ENCODE measurements at regions not wholly inside any gene's neighbourhood (a gene's known extent, or its start where the extent isn't known, plus 50 kb on each side); places are given as distances from the start of the nearest gene placed in this dataset.

- Histone ChIP-seq H3K27me3 (replicated peaks; ENCODE audit: control insufficient read depth, insufficient read depth, low read length) (no peaks in the 10 kb centered on the region), H3K4me3 (ENCODE audit: low read depth, low read length) (no peak overlapping the region), H3K36me3 (ENCODE audit: control insufficient read depth, insufficient read depth, low read length) (no peaks in the 10 kb centered on the region), H3K9me3 (no peaks in the 10 kb centered on the region), H3K4me1 (no peaks in the 10 kb centered on the region)
- ChIA-PET CTCF (no interaction called here), POLR2A (no interaction called here)
- no peak for TF ChIP-seq CTCF (IDR thresholded peaks at IDR 0.05; ENCODE audit: insufficient read depth in 1 of 2, low read depth in 1 of 2, low read length in 1 of 2, severe bottlenecking in 1 of 2, unreplicated experiment in 1 of 2)
- no peak overlapping the region for H3K4me3 Mint-ChIP-seq (ENCODE audit: unreplicated experiment)
- no peaks in the 10 kb centered on the region for H3K36me3 Mint-ChIP-seq (ENCODE audit: insufficient read depth, unreplicated experiment)
- no peaks in the 10 kb centered on the region for H3K9me3 Mint-ChIP-seq (ENCODE audit: unreplicated experiment)
- intact Hi-C loops (cut with micrococcal nuclease; ENCODE audit: unreplicated experiment): no loop called here
- no peak overlapping the region for H3K27ac Mint-ChIP-seq (ENCODE audit: unreplicated experiment)
- BruUV-seq (replicated peaks): no TSS peak
- H3K27me3 Mint-ChIP-seq (ENCODE audit: insufficient read depth, unreplicated experiment): peaks cover 26% of the 10 kb centered on the region
- DNase-seq: no peak
- H3K4me1 Mint-ChIP-seq (ENCODE audit: low read depth, unreplicated experiment): no peaks in the 10 kb centered on the region
These were observed 77.6 kb downstream of the MATN1 start for GRCh38 chr1:30645807-30646206.

- TF ChIP-seq CTCF (IDR thresholded peaks at IDR 0.05; ENCODE audit: insufficient read depth in 1 of 2, low read depth in 1 of 2, low read length in 1 of 2, severe bottlenecking in 1 of 2, unreplicated experiment in 1 of 2): no peak
- Mint-ChIP-seq H3K4me3 (ENCODE audit: unreplicated experiment) (no peak overlapping the region), H3K27me3 (ENCODE audit: insufficient read depth, unreplicated experiment) (peaks cover 13% of the 10 kb centered on the region), H3K4me1 (ENCODE audit: low read depth, unreplicated experiment) (no peaks in the 10 kb centered on the region), H3K36me3 (ENCODE audit: insufficient read depth, unreplicated experiment) (no peaks in the 10 kb centered on the region), H3K9me3 (ENCODE audit: unreplicated experiment) (no peaks in the 10 kb centered on the region), H3K27ac (ENCODE audit: unreplicated experiment) (no peak overlapping the region)
- no peaks in the 10 kb centered on the region for H3K27me3 ChIP-seq (replicated peaks; ENCODE audit: control insufficient read depth, insufficient read depth, low read length)
- no TSS peak for BruUV-seq (replicated peaks)
- CTCF ChIA-PET: no interaction called here
- no peaks in the 10 kb centered on the region for H3K36me3 ChIP-seq (ENCODE audit: control insufficient read depth, insufficient read depth, low read length)
- no peak for DNase-seq
- H3K4me1 ChIP-seq: no peaks in the 10 kb centered on the region
- POLR2A ChIA-PET: no interaction called here
- H3K4me3 ChIP-seq (ENCODE audit: low read depth, low read length): no peak overlapping the region
- no peaks in the 10 kb centered on the region for H3K9me3 ChIP-seq
- intact Hi-C loops (cut with micrococcal nuclease; ENCODE audit: unreplicated experiment): no loop called here
These were observed 80.8 kb downstream of the MATN1 start for GRCh38 chr1:30642391-30643120.

- no peaks in the 10 kb centered on the region for H3K9me3 Mint-ChIP-seq (ENCODE audit: unreplicated experiment)
- CTCF ChIA-PET: no interaction called here
- H3K4me3 Mint-ChIP-seq (ENCODE audit: unreplicated experiment): no peak overlapping the region
- H3K36me3 Mint-ChIP-seq (ENCODE audit: insufficient read depth, unreplicated experiment): no peaks in the 10 kb centered on the region
- no peaks in the 10 kb centered on the region for H3K9me3 ChIP-seq
- H3K4me1 ChIP-seq: no peaks in the 10 kb centered on the region
- intact Hi-C loops (cut with micrococcal nuclease; ENCODE audit: unreplicated experiment): no loop called here
- H3K4me1 Mint-ChIP-seq (ENCODE audit: low read depth, unreplicated experiment): no peaks in the 10 kb centered on the region
- BruUV-seq (replicated peaks): no TSS peak
- no peak for TF ChIP-seq CTCF (IDR thresholded peaks at IDR 0.05; ENCODE audit: insufficient read depth in 1 of 2, low read depth in 1 of 2, low read length in 1 of 2, severe bottlenecking in 1 of 2, unreplicated experiment in 1 of 2)
- no peaks in the 10 kb centered on the region for H3K36me3 ChIP-seq (ENCODE audit: control insufficient read depth, insufficient read depth, low read length)
- POLR2A ChIA-PET: no interaction called here
- DNase-seq: no peak
- no peak overlapping the region for H3K4me3 ChIP-seq (ENCODE audit: low read depth, low read length)
- no peaks in the 10 kb centered on the region for H3K27me3 ChIP-seq (replicated peaks; ENCODE audit: control insufficient read depth, insufficient read depth, low read length)
- H3K27ac Mint-ChIP-seq (ENCODE audit: unreplicated experiment): no peak overlapping the region
- H3K27me3 Mint-ChIP-seq (ENCODE audit: insufficient read depth, unreplicated experiment): peaks cover 13% of the 10 kb centered on the region
These were observed 81.6 kb downstream of the MATN1 start for GRCh38 chr1:30641572-30642353.
